HEK293 (cell line): ENCODE measurements at regions not wholly inside any gene's neighbourhood (a gene's known extent, or its start where the extent isn't known, plus 50 kb on each side); places are given as distances from the start of the nearest gene placed in this dataset.

Experiments used
- MZF1 ChIP-seq: fragments of 450-650 bp; formaldehyde crosslinking; IDR thresholded peaks from 2 replicates; pipeline ENCODE4 v1.5.1; 2017; ENCODE audit warnings: missing biosample characterization, missing genetic modification characterization, borderline replicate concordance
- REST ChIP-seq: fragments of 450-650 bp; formaldehyde crosslinking; IDR thresholded peaks from 2 replicates; pipeline ENCODE4 v1.5.1; 2016; ENCODE audit warnings: missing biosample characterization, missing genetic modification characterization
- YY1 ChIP-seq: fragments of 450-650 bp; formaldehyde crosslinking; IDR thresholded peaks from 2 replicates; pipeline ENCODE4 v1.5.1; 2018; ENCODE audit warnings: missing biosample characterization, missing genetic modification characterization
- ZNF335 ChIP-seq: fragments of 450-650 bp; formaldehyde crosslinking; conservative IDR thresholded peaks from 2 replicates; pipeline ENCODE4 v1.5.1; 2016; ENCODE audit warnings: missing biosample characterization, missing genetic modification characterization
- ZNF529 ChIP-seq: fragments of 450-650 bp; formaldehyde crosslinking; IDR thresholded peaks from 2 replicates; pipeline ENCODE4 v1.5.1; 2017; ENCODE audit warnings: missing genetic modification characterization, missing biosample characterization; ENCODE audit not compliant: insufficient replicate concordance
- ZNF701 ChIP-seq: fragments of 450-650 bp; formaldehyde crosslinking; IDR thresholded peaks from 2 replicates; pipeline ENCODE4 v1.5.1; 2016; ENCODE audit warnings: missing biosample characterization, missing genetic modification characterization
- TF ChIP-seq, protein P1 (sequence below): fragments of 450-650 bp; formaldehyde crosslinking; IDR thresholded peaks from 2 replicates; pipeline ENCODE4 v1.5.1; 2016; ENCODE audit warnings: missing biosample characterization, missing genetic modification characterization
- TF ChIP-seq, protein P2 (sequence below): IDR thresholded peaks from 2 replicates; pipeline ENCODE4 v1.6.1; 2011; ENCODE audit warnings: mild to moderate bottlenecking, low read depth, low read length, borderline replicate concordance

- TF ChIP-seq, protein P1, sequence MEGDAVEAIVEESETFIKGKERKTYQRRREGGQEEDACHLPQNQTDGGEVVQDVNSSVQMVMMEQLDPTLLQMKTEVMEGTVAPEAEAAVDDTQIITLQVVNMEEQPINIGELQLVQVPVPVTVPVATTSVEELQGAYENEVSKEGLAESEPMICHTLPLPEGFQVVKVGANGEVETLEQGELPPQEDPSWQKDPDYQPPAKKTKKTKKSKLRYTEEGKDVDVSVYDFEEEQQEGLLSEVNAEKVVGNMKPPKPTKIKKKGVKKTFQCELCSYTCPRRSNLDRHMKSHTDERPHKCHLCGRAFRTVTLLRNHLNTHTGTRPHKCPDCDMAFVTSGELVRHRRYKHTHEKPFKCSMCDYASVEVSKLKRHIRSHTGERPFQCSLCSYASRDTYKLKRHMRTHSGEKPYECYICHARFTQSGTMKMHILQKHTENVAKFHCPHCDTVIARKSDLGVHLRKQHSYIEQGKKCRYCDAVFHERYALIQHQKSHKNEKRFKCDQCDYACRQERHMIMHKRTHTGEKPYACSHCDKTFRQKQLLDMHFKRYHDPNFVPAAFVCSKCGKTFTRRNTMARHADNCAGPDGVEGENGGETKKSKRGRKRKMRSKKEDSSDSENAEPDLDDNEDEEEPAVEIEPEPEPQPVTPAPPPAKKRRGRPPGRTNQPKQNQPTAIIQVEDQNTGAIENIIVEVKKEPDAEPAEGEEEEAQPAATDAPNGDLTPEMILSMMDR (tag by site-specific recombination), result no peak
- TF ChIP-seq REST (tag by site-specific recombination) (no peak), MZF1 (tag by site-specific recombination) (no peak), ZNF335 (no peak), YY1 (tag by site-specific recombination) (no peak), ZNF529 (tag by site-specific recombination) (no peak), ZNF701 (tag by site-specific recombination) (no peak)
- TF ChIP-seq, protein P2, sequence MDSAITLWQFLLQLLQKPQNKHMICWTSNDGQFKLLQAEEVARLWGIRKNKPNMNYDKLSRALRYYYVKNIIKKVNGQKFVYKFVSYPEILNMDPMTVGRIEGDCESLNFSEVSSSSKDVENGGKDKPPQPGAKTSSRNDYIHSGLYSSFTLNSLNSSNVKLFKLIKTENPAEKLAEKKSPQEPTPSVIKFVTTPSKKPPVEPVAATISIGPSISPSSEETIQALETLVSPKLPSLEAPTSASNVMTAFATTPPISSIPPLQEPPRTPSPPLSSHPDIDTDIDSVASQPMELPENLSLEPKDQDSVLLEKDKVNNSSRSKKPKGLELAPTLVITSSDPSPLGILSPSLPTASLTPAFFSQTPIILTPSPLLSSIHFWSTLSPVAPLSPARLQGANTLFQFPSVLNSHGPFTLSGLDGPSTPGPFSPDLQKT, result no peak
These were observed 711.6 kb downstream of the CDH11 start for GRCh38 chr16:64410306-64410705.
